WERI-Rb-1 (cell line): ENCODE measurements at regions not wholly inside any gene's neighbourhood (a gene's known extent, or its start where the extent isn't known, plus 50 kb on each side); places are given as distances from the start of the nearest gene placed in this dataset.

Experiments
- DNase-seq: peaks from one replicate; pipeline ENCODE4 v3.0.0-alpha.2; 2020
- H3K27ac ChIP-seq: fragments of 250-450 bp; sonication (Bioruptor Pico); 2 replicates; pipeline ENCODE4 v1.5.1; 2020; ENCODE audit warnings: mild to moderate bottlenecking, moderate library complexity
- H3K27me3 ChIP-seq: fragments of 250-450 bp; sonication (Bioruptor Pico); 2 replicates; pipeline ENCODE4 v1.5.1; 2021; ENCODE audit warnings: mild to moderate bottlenecking, low read depth, moderate library complexity; ENCODE audit not compliant: insufficient read depth, severe bottlenecking
- H3K36me3 ChIP-seq: fragments of 250-450 bp; sonication (Bioruptor Pico); 2 replicates; pipeline ENCODE4 v1.5.1; 2020; ENCODE audit warnings: mild to moderate bottlenecking, moderate library complexity
- H3K4me3 ChIP-seq: 2 replicates; pipeline ENCODE4 v1.5.1; 2011; ENCODE audit warnings: low read depth, mild to moderate bottlenecking, control low read depth, low read length
- H3K9me3 ChIP-seq: fragments of 250-450 bp; sonication (Bioruptor Pico); 2 replicates; pipeline ENCODE4 v1.5.1; 2021; ENCODE audit warnings: mild to moderate bottlenecking, moderate library complexity; ENCODE audit not compliant: severe bottlenecking
- TF ChIP-seq, protein P1 (sequence below): IDR thresholded peaks from 2 replicates; pipeline ENCODE4 v1.5.1; 2011; ENCODE audit warnings: low read depth, mild to moderate bottlenecking, control low read depth, inconsistent platforms, low read length

GRCh38 chr5:33312571-33313549 is 127.9 kb upstream of the TARS1 start:
- H3K27me3 ChIP-seq, result peaks cover 66% of the 10 kb centered on the region
- no peak overlapping the region for H3K27ac ChIP-seq
- no peaks in the 10 kb centered on the region for H3K9me3 ChIP-seq
- TF ChIP-seq, protein P1, sequence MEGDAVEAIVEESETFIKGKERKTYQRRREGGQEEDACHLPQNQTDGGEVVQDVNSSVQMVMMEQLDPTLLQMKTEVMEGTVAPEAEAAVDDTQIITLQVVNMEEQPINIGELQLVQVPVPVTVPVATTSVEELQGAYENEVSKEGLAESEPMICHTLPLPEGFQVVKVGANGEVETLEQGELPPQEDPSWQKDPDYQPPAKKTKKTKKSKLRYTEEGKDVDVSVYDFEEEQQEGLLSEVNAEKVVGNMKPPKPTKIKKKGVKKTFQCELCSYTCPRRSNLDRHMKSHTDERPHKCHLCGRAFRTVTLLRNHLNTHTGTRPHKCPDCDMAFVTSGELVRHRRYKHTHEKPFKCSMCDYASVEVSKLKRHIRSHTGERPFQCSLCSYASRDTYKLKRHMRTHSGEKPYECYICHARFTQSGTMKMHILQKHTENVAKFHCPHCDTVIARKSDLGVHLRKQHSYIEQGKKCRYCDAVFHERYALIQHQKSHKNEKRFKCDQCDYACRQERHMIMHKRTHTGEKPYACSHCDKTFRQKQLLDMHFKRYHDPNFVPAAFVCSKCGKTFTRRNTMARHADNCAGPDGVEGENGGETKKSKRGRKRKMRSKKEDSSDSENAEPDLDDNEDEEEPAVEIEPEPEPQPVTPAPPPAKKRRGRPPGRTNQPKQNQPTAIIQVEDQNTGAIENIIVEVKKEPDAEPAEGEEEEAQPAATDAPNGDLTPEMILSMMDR, result no peak
- no peak overlapping the region for H3K4me3 ChIP-seq
- no peak for DNase-seq
- no peaks in the 10 kb centered on the region for H3K36me3 ChIP-seq

- Histone ChIP-seq H3K36me3 (no peaks in the 10 kb centered on the region), H3K9me3 (no peaks in the 10 kb centered on the region), H3K27ac (no peak overlapping the region), H3K27me3 (peaks cover 74% of the 10 kb centered on the region), H3K4me3 (no peak overlapping the region)
- TF ChIP-seq, protein P1, result no peak
- no peak for DNase-seq
Observed at GRCh38 chr5:33315189-33315588, 125.6 kb upstream of the TARS1 start.

- Histone ChIP-seq H3K4me3 (no peak overlapping the region), H3K9me3 (no peaks in the 10 kb centered on the region), H3K36me3 (no peaks in the 10 kb centered on the region), H3K27me3 (peaks cover 75% of the 10 kb centered on the region), H3K27ac (no peak overlapping the region)
- DNase-seq, result no peak
- TF ChIP-seq, protein P1, result no peak
Observed at GRCh38 chr5:33316773-33317172, 124.0 kb upstream of the TARS1 start.

DNA sequence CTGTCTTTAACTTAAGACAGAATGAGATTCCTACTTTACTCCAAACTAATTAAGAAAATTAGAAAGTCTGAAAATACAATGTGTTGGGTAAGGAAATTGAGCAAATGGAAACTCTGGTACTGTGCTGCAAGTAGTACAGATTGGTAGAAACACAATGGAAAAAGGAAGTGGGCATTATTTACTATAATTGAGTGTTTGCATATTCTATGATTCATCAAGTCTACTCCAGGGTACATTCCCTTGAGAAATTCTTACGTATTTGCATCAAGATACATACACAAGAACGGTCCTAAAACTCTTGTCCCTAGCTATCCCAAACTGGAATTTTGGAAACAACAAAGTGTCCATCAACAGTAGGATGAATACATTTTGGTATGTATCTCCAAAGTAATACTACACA is 123.5 kb upstream of the TARS1 start:
- no peak overlapping the region for H3K4me3 ChIP-seq
- DNase-seq, result no peak

DNA sequence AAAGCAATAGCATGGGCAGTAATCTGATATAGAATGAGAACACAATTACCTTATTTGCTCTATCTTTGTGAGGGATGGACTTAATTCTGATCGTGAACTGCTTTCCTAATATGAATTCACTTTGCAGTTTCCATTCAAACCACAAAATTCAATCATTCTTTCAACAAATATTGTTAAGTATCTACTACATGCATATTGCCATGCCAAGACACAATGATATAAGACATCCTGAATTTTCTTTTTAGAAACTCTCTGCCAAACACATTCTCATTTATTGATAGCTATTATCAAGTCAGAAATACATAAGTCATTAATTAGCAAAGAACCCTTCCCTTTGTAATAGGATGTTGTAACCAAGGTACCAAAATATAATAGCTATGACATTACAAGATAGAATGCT is 121.6 kb upstream of the TARS1 start:
- H3K27ac ChIP-seq, result no peak overlapping the region
- H3K27me3 ChIP-seq, result peaks cover 83% of the 10 kb centered on the region
- H3K4me3 ChIP-seq, result no peak overlapping the region
- TF ChIP-seq, protein P1, result no peak
- no peaks in the 10 kb centered on the region for H3K9me3 ChIP-seq
- H3K36me3 ChIP-seq, result no peaks in the 10 kb centered on the region
- DNase-seq, result no peak

More for the DNA sequence above, 123.5 kb upstream of the TARS1 start:
- peaks cover 78% of the 10 kb centered on the region for H3K27me3 ChIP-seq
- H3K9me3 ChIP-seq, result no peaks in the 10 kb centered on the region
- H3K36me3 ChIP-seq, result no peaks in the 10 kb centered on the region
- no peak overlapping the region for H3K27ac ChIP-seq
- TF ChIP-seq, protein P1, result no peak
